H1 (cell line): ENCODE measurements at regions not wholly inside any gene's neighbourhood (a gene's known extent, or its start where the extent isn't known, plus 50 kb on each side); places are given as distances from the start of the nearest gene placed in this dataset.

Experiments
- CEBPB ChIP-seq: IDR thresholded peaks from 2 replicates; pipeline ENCODE4 v1.6.1; 2012; ENCODE audit warnings: low read depth, low read length
- HDAC2 ChIP-seq, 2 experiments: fragments of 300-600 bp in 1 of 2; sonication (generic) in 1 of 2; IDR thresholded peaks; 2 replicates each; pipeline ENCODE4 v1.6.1; 2011 to 2012; ENCODE audit warnings: low read depth in 2 of 2, low read length in 2 of 2, mild to moderate bottlenecking in 2 of 2, moderate library complexity in 2 of 2, borderline replicate concordance in 1 of 2, inconsistent platforms in 1 of 2
- JUND ChIP-seq: IDR thresholded peaks from 2 replicates; pipeline ENCODE4 v1.6.1; 2011; ENCODE audit warnings: mild to moderate bottlenecking, improper control_type of control experiment, low read length
- POU5F1 ChIP-seq: IDR thresholded peaks from 2 replicates; pipeline ENCODE4 v1.6.1; 2011; ENCODE audit warnings: low read depth, mild to moderate bottlenecking, low read length, moderate library complexity
- RFX5 ChIP-seq: IDR thresholded peaks from 2 replicates; pipeline ENCODE4 v1.6.1; 2011; ENCODE audit warnings: low read depth, low read length, improper control_type of control experiment, borderline replicate concordance
- SP2 ChIP-seq: IDR thresholded peaks from 2 replicates; pipeline ENCODE4 v1.6.1; 2012; ENCODE audit warnings: mild to moderate bottlenecking, low read length, inconsistent platforms
- TAF1 ChIP-seq: IDR thresholded peaks from 2 replicates; pipeline ENCODE4 v1.6.1; 2011; ENCODE audit warnings: mild to moderate bottlenecking, low read depth, low read length
- TF ChIP-seq, protein P1 (sequence below), 3 experiments: IDR thresholded peaks; 1 replicate in 2 of 3; 2 replicates in 1 of 3; pipeline versions ENCODE4 v1.5.1 to v1.6.1; 2011; ENCODE audit warnings: low read length in 3 of 3, mild to moderate bottlenecking in 3 of 3, inconsistent platforms in 2 of 3, low read depth in 1 of 3, moderate library complexity in 1 of 3; ENCODE audit not compliant: insufficient read depth in 1 of 3; ENCODE audit errors: control extremely low read depth in 1 of 3

GRCh38 chr13:50225193-50226155, 210.2 kb downstream of the KCNRG start (continued):
- TF ChIP-seq, protein P1, sequence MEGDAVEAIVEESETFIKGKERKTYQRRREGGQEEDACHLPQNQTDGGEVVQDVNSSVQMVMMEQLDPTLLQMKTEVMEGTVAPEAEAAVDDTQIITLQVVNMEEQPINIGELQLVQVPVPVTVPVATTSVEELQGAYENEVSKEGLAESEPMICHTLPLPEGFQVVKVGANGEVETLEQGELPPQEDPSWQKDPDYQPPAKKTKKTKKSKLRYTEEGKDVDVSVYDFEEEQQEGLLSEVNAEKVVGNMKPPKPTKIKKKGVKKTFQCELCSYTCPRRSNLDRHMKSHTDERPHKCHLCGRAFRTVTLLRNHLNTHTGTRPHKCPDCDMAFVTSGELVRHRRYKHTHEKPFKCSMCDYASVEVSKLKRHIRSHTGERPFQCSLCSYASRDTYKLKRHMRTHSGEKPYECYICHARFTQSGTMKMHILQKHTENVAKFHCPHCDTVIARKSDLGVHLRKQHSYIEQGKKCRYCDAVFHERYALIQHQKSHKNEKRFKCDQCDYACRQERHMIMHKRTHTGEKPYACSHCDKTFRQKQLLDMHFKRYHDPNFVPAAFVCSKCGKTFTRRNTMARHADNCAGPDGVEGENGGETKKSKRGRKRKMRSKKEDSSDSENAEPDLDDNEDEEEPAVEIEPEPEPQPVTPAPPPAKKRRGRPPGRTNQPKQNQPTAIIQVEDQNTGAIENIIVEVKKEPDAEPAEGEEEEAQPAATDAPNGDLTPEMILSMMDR (IDR thresholded peaks at IDR 0.05; ENCODE audit: control extremely low read depth in 1 of 3, insufficient read depth in 1 of 3, low read depth in 1 of 3, low read length in 3 of 3), result no peak
- no peak for TF ChIP-seq CEBPB
- no peak for TF ChIP-seq JUND
- TF ChIP-seq SP2, result no peak
- no peak for TF ChIP-seq POU5F1
- TF ChIP-seq TAF1, result no peak
- TF ChIP-seq HDAC2 (IDR thresholded peaks at IDR 0.05; ENCODE audit: borderline replicate concordance in 1 of 2, low read depth in 2 of 2, low read length in 2 of 2), result no peak
- TF ChIP-seq RFX5, result no peak
